ENCODE measurements at regions not wholly inside any gene's neighbourhood (a gene's known extent, or its start where the extent isn't known, plus 50 kb on each side); places are given as distances from the start of the nearest gene placed in this dataset.
A peak's percentile ranks its signal among the peaks of the same experiment; 100 is the strongest.

GRCh38 chr6:74768120-74768519, 437.7 kb downstream of the COL12A1 start:
- no peak for DNase-seq (ENCODE audit: low read depth)

- no peak for DNase-seq (ENCODE audit: low read depth)
Observed at GRCh38 chr6:74765486-74765885, 440.4 kb downstream of the COL12A1 start.

GRCh38 chr6:74764486-74764885, 441.4 kb downstream of the COL12A1 start:
- no peak for DNase-seq (ENCODE audit: low read depth)

GRCh38 chr6:74762841-74763240, 443.0 kb downstream of the COL12A1 start:
- DNase-seq (ENCODE audit: low read depth) = no peak

- DNase-seq (ENCODE audit: low read depth) = no peak
Observed at GRCh38 chr6:74757813-74758212, 448.0 kb downstream of the COL12A1 start.

- no peak for DNase-seq (ENCODE audit: low read depth)
Observed at GRCh38 chr6:74756923-74757322, 448.9 kb downstream of the COL12A1 start.

GRCh38 chr6:74755778-74756177, 450.1 kb downstream of the COL12A1 start:
- DNase-seq (ENCODE audit: low read depth) = no peak

GRCh38 chr6:74755196-74755595, 450.7 kb downstream of the COL12A1 start:
- DNase-seq (ENCODE audit: low read depth) = no peak

- no peak for DNase-seq (ENCODE audit: low read depth)
Observed at GRCh38 chr6:74753883-74754600, 451.8 kb downstream of the COL12A1 start.

GRCh38 chr6:74752303-74752702, 453.6 kb downstream of the COL12A1 start:
- no peak for DNase-seq (ENCODE audit: low read depth)

- no peak for DNase-seq (ENCODE audit: low read depth)
Observed at GRCh38 chr6:74750826-74751225, 455.0 kb downstream of the COL12A1 start.

- DNase-seq (ENCODE audit: low read depth) = peak; percentile 32
Observed at GRCh38 chr6:74749211-74750147, 456.4 kb downstream of the COL12A1 start.

GRCh38 chr6:74745670-74746069, 460.2 kb downstream of the COL12A1 start:
- DNase-seq (ENCODE audit: low read depth) = no peak

- DNase-seq (ENCODE audit: low read depth) = no peak
Observed at GRCh38 chr6:74742793-74743508, 462.9 kb downstream of the COL12A1 start.

- no peak for DNase-seq (ENCODE audit: low read depth)
Observed at GRCh38 chr6:74741646-74742045, 464.2 kb downstream of the COL12A1 start.

GRCh38 chr6:74735304-74735703, 470.5 kb downstream of the COL12A1 start:
- peak; percentile 91 for DNase-seq (ENCODE audit: low read depth)

GRCh38 chr6:74734901-74735300, 471.0 kb downstream of the COL12A1 start:
- DNase-seq (ENCODE audit: low read depth) = no peak

GRCh38 chr6:74733830-74734620, 471.8 kb downstream of the COL12A1 start:
- peak; percentile 9 for DNase-seq (ENCODE audit: low read depth)

GRCh38 chr6:74731931-74732330, 473.9 kb downstream of the COL12A1 start:
- DNase-seq (ENCODE audit: low read depth) = peak; percentile 81

- peak; percentile 53 for DNase-seq (ENCODE audit: low read depth)
Observed at GRCh38 chr6:74731204-74731603, 474.6 kb downstream of the COL12A1 start.

GRCh38 chr6:74720923-74721322, 484.9 kb downstream of the COL12A1 start:
- DNase-seq (ENCODE audit: low read depth) = peak; percentile 9

All from M059J (cell line).